ENCODE measurements at regions not wholly inside any gene's neighbourhood (a gene's known extent, or its start where the extent isn't known, plus 50 kb on each side); places are given as distances from the start of the nearest gene placed in this dataset.

GRCh38 chr9:90379771-90380170, 262.9 kb downstream of the DIRAS2 start:
- H3K4me3 ChIP-seq (ENCODE audit: low read depth in 1 of 2, low read length in 2 of 2), result no peak overlapping the region
- no peaks in the 10 kb centered on the region for H3K4me1 ChIP-seq (ENCODE audit: control insufficient read depth in 2 of 2, insufficient read depth in 2 of 2, low read length in 1 of 2)
- no peaks in the 10 kb centered on the region for H3K27me3 ChIP-seq (ENCODE audit: control insufficient read depth in 1 of 2, insufficient read depth in 2 of 2, low read length in 2 of 2)
- H3K9me3 ChIP-seq (ENCODE audit: control insufficient read depth in 2 of 2, insufficient read depth in 1 of 2, low read depth in 1 of 2, low read length in 1 of 2), result no peaks in the 10 kb centered on the region
- 78 to 83% methylated on average over 5 of the region's 5 CpGs for WGBS, 2 donors
- no peaks in the 10 kb centered on the region for H3K36me3 ChIP-seq (ENCODE audit: control insufficient read depth in 2 of 2, insufficient read depth in 2 of 2, low read length in 1 of 2)
- H3K27ac ChIP-seq (ENCODE audit: low read depth in 2 of 2, low read length in 1 of 2), result no peak overlapping the region

GRCh38 chr9:90385146-90385545, 257.5 kb downstream of the DIRAS2 start:
- H3K36me3 ChIP-seq (ENCODE audit: control insufficient read depth in 2 of 2, insufficient read depth in 2 of 2, low read length in 1 of 2), result no peaks in the 10 kb centered on the region
- no peak overlapping the region for H3K4me3 ChIP-seq (ENCODE audit: low read depth in 1 of 2, low read length in 2 of 2)
- H3K9me3 ChIP-seq (ENCODE audit: control insufficient read depth in 2 of 2, insufficient read depth in 1 of 2, low read depth in 1 of 2, low read length in 1 of 2), result no peaks in the 10 kb centered on the region
- H3K4me1 ChIP-seq (ENCODE audit: control insufficient read depth in 2 of 2, insufficient read depth in 2 of 2, low read length in 1 of 2), result no peaks in the 10 kb centered on the region
- no peaks in the 10 kb centered on the region for H3K27me3 ChIP-seq (ENCODE audit: control insufficient read depth in 1 of 2, insufficient read depth in 2 of 2, low read length in 2 of 2)
- WGBS, 2 donors, result 47 to 51% methylated on average over 6 of the region's 6 CpGs
- no peak overlapping the region for H3K27ac ChIP-seq (ENCODE audit: low read depth in 2 of 2, low read length in 1 of 2)

- H3K27ac ChIP-seq (ENCODE audit: low read depth in 2 of 2, low read length in 1 of 2), result no peak overlapping the region
- no peaks in the 10 kb centered on the region for H3K36me3 ChIP-seq (ENCODE audit: control insufficient read depth in 2 of 2, insufficient read depth in 2 of 2, low read length in 1 of 2)
- H3K4me1 ChIP-seq (ENCODE audit: control insufficient read depth in 2 of 2, insufficient read depth in 2 of 2, low read length in 1 of 2), result no peaks in the 10 kb centered on the region
- no peaks in the 10 kb centered on the region for H3K9me3 ChIP-seq (ENCODE audit: control insufficient read depth in 2 of 2, insufficient read depth in 1 of 2, low read depth in 1 of 2, low read length in 1 of 2)
- no peaks in the 10 kb centered on the region for H3K27me3 ChIP-seq (ENCODE audit: control insufficient read depth in 1 of 2, insufficient read depth in 2 of 2, low read length in 2 of 2)
- WGBS, 2 donors, result 93 to 94% methylated on average over 8 of the region's 8 CpGs
- no peak overlapping the region for H3K4me3 ChIP-seq (ENCODE audit: low read depth in 1 of 2, low read length in 2 of 2)
Observed at GRCh38 chr9:90393365-90394152, 249.1 kb downstream of the DIRAS2 start.

- Histone ChIP-seq H3K27me3 (ENCODE audit: control insufficient read depth in 1 of 2, insufficient read depth in 2 of 2, low read length in 2 of 2) (no peaks in the 10 kb centered on the region), H3K4me3 (ENCODE audit: low read depth in 1 of 2, low read length in 2 of 2) (no peak overlapping the region), H3K36me3 (ENCODE audit: control insufficient read depth in 2 of 2, insufficient read depth in 2 of 2, low read length in 1 of 2) (no peaks in the 10 kb centered on the region), H3K27ac (ENCODE audit: low read depth in 2 of 2, low read length in 1 of 2) (no peak overlapping the region), H3K9me3 (ENCODE audit: control insufficient read depth in 2 of 2, insufficient read depth in 1 of 2, low read depth in 1 of 2, low read length in 1 of 2) (no peaks in the 10 kb centered on the region), H3K4me1 (ENCODE audit: control insufficient read depth in 2 of 2, insufficient read depth in 2 of 2, low read length in 1 of 2) (no peaks in the 10 kb centered on the region)
- 79 to 80% methylated on average over 3 of the region's 3 CpGs for WGBS, 2 donors
Observed at GRCh38 chr9:90394871-90395270, 247.8 kb downstream of the DIRAS2 start.

- H3K27ac ChIP-seq (ENCODE audit: low read depth in 2 of 2, low read length in 1 of 2), result no peak overlapping the region
- H3K9me3 ChIP-seq (ENCODE audit: control insufficient read depth in 2 of 2, insufficient read depth in 1 of 2, low read depth in 1 of 2, low read length in 1 of 2), result no peaks in the 10 kb centered on the region
- H3K27me3 ChIP-seq (ENCODE audit: control insufficient read depth in 1 of 2, insufficient read depth in 2 of 2, low read length in 2 of 2), result no peaks in the 10 kb centered on the region
- 84 to 93% methylated on average over 6 of the region's 6 CpGs for WGBS, 2 donors
- H3K36me3 ChIP-seq (ENCODE audit: control insufficient read depth in 2 of 2, insufficient read depth in 2 of 2, low read length in 1 of 2), result no peaks in the 10 kb centered on the region
- no peaks in the 10 kb centered on the region for H3K4me1 ChIP-seq (ENCODE audit: control insufficient read depth in 2 of 2, insufficient read depth in 2 of 2, low read length in 1 of 2)
- no peak overlapping the region for H3K4me3 ChIP-seq (ENCODE audit: low read depth in 1 of 2, low read length in 2 of 2)
Observed at GRCh38 chr9:90400091-90400490, 242.5 kb downstream of the DIRAS2 start.

- no peaks in the 10 kb centered on the region for H3K9me3 ChIP-seq (ENCODE audit: control insufficient read depth in 2 of 2, insufficient read depth in 1 of 2, low read depth in 1 of 2, low read length in 1 of 2)
- H3K4me1 ChIP-seq (ENCODE audit: control insufficient read depth in 2 of 2, insufficient read depth in 2 of 2, low read length in 1 of 2), result no peaks in the 10 kb centered on the region
- H3K27ac ChIP-seq (ENCODE audit: low read depth in 2 of 2, low read length in 1 of 2), result no peak overlapping the region
- H3K36me3 ChIP-seq (ENCODE audit: control insufficient read depth in 2 of 2, insufficient read depth in 2 of 2, low read length in 1 of 2), result no peaks in the 10 kb centered on the region
- no peak overlapping the region for H3K4me3 ChIP-seq (ENCODE audit: low read depth in 1 of 2, low read length in 2 of 2)
- H3K27me3 ChIP-seq (ENCODE audit: control insufficient read depth in 1 of 2, insufficient read depth in 2 of 2, low read length in 2 of 2), result no peaks in the 10 kb centered on the region
- 71 to 74% methylated on average over 3 of the region's 3 CpGs for WGBS, 2 donors
Observed at GRCh38 chr9:90408659-90409058, 234.0 kb downstream of the DIRAS2 start.

GRCh38 chr9:90419221-90419851, 223.3 kb downstream of the DIRAS2 start:
- 78 to 87% methylated on average over 4 of the region's 4 CpGs for WGBS, 2 donors
- no peak overlapping the region for H3K27ac ChIP-seq (ENCODE audit: low read depth in 2 of 2, low read length in 1 of 2)
- no peaks in the 10 kb centered on the region for H3K4me1 ChIP-seq (ENCODE audit: control insufficient read depth in 2 of 2, insufficient read depth in 2 of 2, low read length in 1 of 2)
- H3K36me3 ChIP-seq (ENCODE audit: control insufficient read depth in 2 of 2, insufficient read depth in 2 of 2, low read length in 1 of 2), result no peaks in the 10 kb centered on the region
- H3K27me3 ChIP-seq (ENCODE audit: control insufficient read depth in 1 of 2, insufficient read depth in 2 of 2, low read length in 2 of 2), result no peaks in the 10 kb centered on the region
- H3K4me3 ChIP-seq (ENCODE audit: low read depth in 1 of 2, low read length in 2 of 2), result no peak overlapping the region
- H3K9me3 ChIP-seq (ENCODE audit: control insufficient read depth in 2 of 2, insufficient read depth in 1 of 2, low read depth in 1 of 2, low read length in 1 of 2), result peaks cover 0 to 2% of the 10 kb centered on the region in 2 donors

- Histone ChIP-seq H3K27me3 (ENCODE audit: control insufficient read depth in 1 of 2, insufficient read depth in 2 of 2, low read length in 2 of 2) (no peaks in the 10 kb centered on the region), H3K4me1 (ENCODE audit: control insufficient read depth in 2 of 2, insufficient read depth in 2 of 2, low read length in 1 of 2) (no peaks in the 10 kb centered on the region), H3K9me3 (ENCODE audit: control insufficient read depth in 2 of 2, insufficient read depth in 1 of 2, low read depth in 1 of 2, low read length in 1 of 2) (peaks cover 0 to 2% of the 10 kb centered on the region in 2 donors), H3K27ac (ENCODE audit: low read depth in 2 of 2, low read length in 1 of 2) (no peak overlapping the region), H3K36me3 (ENCODE audit: control insufficient read depth in 2 of 2, insufficient read depth in 2 of 2, low read length in 1 of 2) (no peaks in the 10 kb centered on the region), H3K4me3 (ENCODE audit: low read depth in 1 of 2, low read length in 2 of 2) (no peak overlapping the region)
- WGBS, 2 donors, result 64 to 67% methylated on average over 3 of the region's 3 CpGs
Observed at GRCh38 chr9:90420211-90420610, 222.4 kb downstream of the DIRAS2 start.

- Histone ChIP-seq H3K36me3 (ENCODE audit: control insufficient read depth in 2 of 2, insufficient read depth in 2 of 2, low read length in 1 of 2) (no peaks in the 10 kb centered on the region), H3K9me3 (ENCODE audit: control insufficient read depth in 2 of 2, insufficient read depth in 1 of 2, low read depth in 1 of 2, low read length in 1 of 2) (peaks cover 0 to 2% of the 10 kb centered on the region in 2 donors), H3K27me3 (ENCODE audit: control insufficient read depth in 1 of 2, insufficient read depth in 2 of 2, low read length in 2 of 2) (no peaks in the 10 kb centered on the region), H3K4me1 (ENCODE audit: control insufficient read depth in 2 of 2, insufficient read depth in 2 of 2, low read length in 1 of 2) (no peaks in the 10 kb centered on the region), H3K4me3 (ENCODE audit: low read depth in 1 of 2, low read length in 2 of 2) (no peak overlapping the region), H3K27ac (ENCODE audit: low read depth in 2 of 2, low read length in 1 of 2) (no peak overlapping the region)
- WGBS, 2 donors, result 25 to 48% methylated on average over 9 of the region's 9 CpGs
Observed at GRCh38 chr9:90420768-90421513, 221.7 kb downstream of the DIRAS2 start.
